Colonic mucosa (tissue), 4 donors: ENCODE measurements at regions not wholly inside any gene's neighbourhood (a gene's known extent, or its start where the extent isn't known, plus 50 kb on each side); places are given as distances from the start of the nearest gene placed in this dataset.

Experiments
- DNase-seq: peaks from one replicate; pipeline ENCODE4 v3.0.0-alpha.2; 2020
- H3K27ac ChIP-seq: fragments of 200-600 bp; one replicate; pipeline ENCODE4 v1.8.0; 2021
- H3K27me3 ChIP-seq: fragments of 200-600 bp; one replicate; pipeline ENCODE4 v1.8.0; 2021
- H3K36me3 ChIP-seq: fragments of 200-600 bp; one replicate; pipeline ENCODE4 v1.8.0; 2021
- H3K4me1 ChIP-seq: fragments of 200-600 bp; one replicate; pipeline ENCODE4 v1.8.0; 2021; ENCODE audit warnings: mild to moderate bottlenecking
- H3K4me3 ChIP-seq: fragments of 200-600 bp; one replicate; pipeline ENCODE4 v1.8.0; 2021
- H3K9ac ChIP-seq, 2 donors: one replicate each; pipeline ENCODE4 v1.7.0; 2013; ENCODE audit warnings: control low read depth in 2 of 2, low read depth in 2 of 2, low read length in 2 of 2
- H3K9me3 ChIP-seq: fragments of 200-600 bp; one replicate; pipeline ENCODE4 v1.8.0; 2021
- intact Hi-C: fragments of 100-400 bp; cut with DNase I; formaldehyde crosslinking; loops from one replicate; pipeline ENCODE4 v1.14.1; 2022
- TF ChIP-seq, protein P1 (sequence below): fragments of 200-600 bp; IDR thresholded peaks from one replicate; pipeline ENCODE4 v1.8.0; 2022; ENCODE audit warnings: antibody characterized with exemption, mild to moderate bottlenecking
- donor health status: healthy.
- donor health status: DM: no; HTN: no; CAD: no.
- donor health status: DM: no; HTN: no; CAD: no.

DNA sequence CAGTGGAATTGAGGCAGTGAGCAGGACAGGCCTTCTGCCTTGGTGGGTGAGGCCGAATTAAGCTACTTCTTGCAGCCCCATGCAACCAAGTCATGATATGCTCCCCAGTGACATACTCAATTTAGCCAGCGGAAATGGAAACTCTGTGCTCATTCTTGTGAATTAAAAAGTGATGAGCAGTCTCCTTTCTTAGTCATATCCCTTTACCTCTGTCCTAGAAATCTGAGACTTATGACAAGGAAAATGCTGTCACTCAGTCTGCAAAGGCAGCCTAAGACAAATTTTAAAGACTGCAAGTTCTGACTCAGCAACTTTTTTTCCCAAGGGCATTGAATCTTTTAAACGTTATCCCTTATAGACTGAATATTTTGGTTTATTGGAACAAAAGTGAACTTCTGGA is 218.2 kb downstream of the SH3BP4 start:
- TF ChIP-seq, protein P1, sequence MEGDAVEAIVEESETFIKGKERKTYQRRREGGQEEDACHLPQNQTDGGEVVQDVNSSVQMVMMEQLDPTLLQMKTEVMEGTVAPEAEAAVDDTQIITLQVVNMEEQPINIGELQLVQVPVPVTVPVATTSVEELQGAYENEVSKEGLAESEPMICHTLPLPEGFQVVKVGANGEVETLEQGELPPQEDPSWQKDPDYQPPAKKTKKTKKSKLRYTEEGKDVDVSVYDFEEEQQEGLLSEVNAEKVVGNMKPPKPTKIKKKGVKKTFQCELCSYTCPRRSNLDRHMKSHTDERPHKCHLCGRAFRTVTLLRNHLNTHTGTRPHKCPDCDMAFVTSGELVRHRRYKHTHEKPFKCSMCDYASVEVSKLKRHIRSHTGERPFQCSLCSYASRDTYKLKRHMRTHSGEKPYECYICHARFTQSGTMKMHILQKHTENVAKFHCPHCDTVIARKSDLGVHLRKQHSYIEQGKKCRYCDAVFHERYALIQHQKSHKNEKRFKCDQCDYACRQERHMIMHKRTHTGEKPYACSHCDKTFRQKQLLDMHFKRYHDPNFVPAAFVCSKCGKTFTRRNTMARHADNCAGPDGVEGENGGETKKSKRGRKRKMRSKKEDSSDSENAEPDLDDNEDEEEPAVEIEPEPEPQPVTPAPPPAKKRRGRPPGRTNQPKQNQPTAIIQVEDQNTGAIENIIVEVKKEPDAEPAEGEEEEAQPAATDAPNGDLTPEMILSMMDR, result no peak
- H3K4me3 ChIP-seq, result no peak overlapping the region
- no peak overlapping the region for H3K9ac ChIP-seq
- no peak for DNase-seq
- no peaks in the 10 kb centered on the region for H3K9me3 ChIP-seq
- no peaks in the 10 kb centered on the region for H3K36me3 ChIP-seq
- intact Hi-C loops, result no loop called here
- H3K27me3 ChIP-seq, result no peaks in the 10 kb centered on the region
- H3K4me1 ChIP-seq, result peaks cover 4% of the 10 kb centered on the region
- H3K27ac ChIP-seq, result no peak overlapping the region

DNA sequence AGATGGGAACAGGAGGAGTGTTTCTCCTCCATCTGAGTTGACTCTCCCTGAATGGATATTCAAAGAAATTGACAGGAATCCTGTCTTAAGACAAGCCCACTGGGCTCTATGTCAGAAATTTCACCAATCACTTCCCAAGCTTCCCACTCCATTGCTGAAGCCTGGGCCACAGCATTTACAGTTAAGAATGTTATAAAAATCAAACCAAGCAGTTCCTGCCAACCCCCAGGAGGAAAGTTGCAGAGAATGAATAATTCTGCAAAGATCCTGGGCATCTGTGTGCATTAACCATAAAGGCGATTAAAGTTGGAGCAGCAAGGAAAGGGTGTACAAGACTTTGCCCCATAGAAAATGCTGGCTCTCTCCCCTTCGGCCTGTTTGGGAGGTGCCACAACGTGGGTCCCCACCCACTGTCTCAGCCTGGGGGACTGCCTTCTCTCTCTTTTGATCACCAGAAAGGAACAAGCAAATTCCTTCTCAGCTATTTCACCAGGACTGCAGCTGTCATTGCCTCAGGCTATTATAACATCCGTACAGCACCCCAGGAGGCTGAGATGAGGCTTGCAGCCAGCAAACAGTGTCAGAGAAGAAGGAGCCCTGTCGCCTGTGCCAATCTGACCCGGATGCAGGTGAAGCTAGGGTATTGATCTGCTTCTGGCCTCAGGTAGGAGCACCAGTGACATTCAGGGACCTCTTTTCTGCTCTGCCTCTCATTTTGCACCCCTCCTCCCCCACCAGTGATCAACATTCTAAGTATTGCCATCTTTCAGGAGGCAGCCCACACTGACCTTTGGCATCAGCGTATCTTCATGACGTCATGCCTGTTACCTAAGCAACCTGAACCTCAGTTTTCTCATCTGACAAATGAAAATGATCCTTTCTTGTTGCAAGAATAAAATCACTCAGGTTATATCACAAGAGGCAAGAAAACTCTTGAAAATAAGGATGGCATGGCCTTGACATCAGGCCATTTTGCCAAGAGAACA is 219.0 kb downstream of the SH3BP4 start:
- Histone ChIP-seq H3K9me3 (no peaks in the 10 kb centered on the region), H3K27ac (no peak overlapping the region), H3K4me3 (no peak overlapping the region), H3K27me3 (no peaks in the 10 kb centered on the region), H3K4me1 (peaks cover 4% of the 10 kb centered on the region), H3K9ac (no peak overlapping the region), H3K36me3 (no peaks in the 10 kb centered on the region)
- TF ChIP-seq, protein P1, result no peak
- intact Hi-C loops, result no loop called here
- DNase-seq, result no peak

DNA sequence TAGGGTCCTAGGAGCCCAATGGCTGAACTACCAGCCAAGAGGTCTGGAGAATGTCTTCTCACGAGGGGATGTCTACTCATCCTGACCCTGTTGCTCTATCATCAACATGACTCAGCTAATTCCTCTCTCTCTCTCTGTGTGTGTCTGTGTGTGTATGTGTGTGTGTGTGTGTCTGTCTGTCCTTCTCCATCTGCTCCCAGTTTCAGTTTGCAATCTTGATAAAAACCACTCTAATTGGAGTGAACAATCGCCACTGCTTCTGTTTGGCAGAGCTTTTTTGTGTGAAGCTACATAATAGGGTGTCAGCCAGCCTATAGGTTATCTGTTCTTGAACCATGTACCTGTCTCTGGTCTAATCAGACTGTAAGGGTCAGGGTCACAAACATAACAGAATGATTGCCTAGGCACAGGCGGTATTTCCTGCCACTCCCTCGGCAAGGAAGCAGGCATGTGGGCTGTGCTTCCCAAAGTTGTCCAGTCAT is 219.8 kb downstream of the SH3BP4 start:
- DNase-seq, result no peak
- H3K9ac ChIP-seq, result no peak overlapping the region
- no peak overlapping the region for H3K4me3 ChIP-seq
- no peaks in the 10 kb centered on the region for H3K9me3 ChIP-seq
- TF ChIP-seq, protein P1, result no peak
- H3K36me3 ChIP-seq, result no peaks in the 10 kb centered on the region
- intact Hi-C loops, result no loop called here
- H3K27ac ChIP-seq, result no peak overlapping the region
- H3K27me3 ChIP-seq, result no peaks in the 10 kb centered on the region
- peaks cover 4% of the 10 kb centered on the region for H3K4me1 ChIP-seq

DNA sequence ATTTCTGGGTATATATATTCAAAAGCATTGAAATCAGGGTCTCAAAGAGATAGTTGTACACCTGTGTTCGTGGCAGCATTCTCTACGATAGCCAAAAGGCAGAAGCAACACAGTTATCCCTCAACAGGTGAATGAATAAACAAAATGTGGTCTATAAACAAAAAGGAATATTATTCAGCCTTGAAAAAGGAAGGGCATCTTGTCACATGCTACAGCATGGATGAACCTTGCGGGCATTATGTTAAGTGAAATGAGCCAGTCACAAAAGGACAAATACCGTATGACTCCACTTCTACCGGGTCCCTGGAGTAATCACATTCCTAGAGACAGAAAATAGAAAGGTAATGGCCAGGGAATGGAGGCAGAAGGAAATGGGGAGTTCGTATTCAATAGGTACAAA is 228.8 kb downstream of the SH3BP4 start:
- Histone ChIP-seq H3K36me3 (no peaks in the 10 kb centered on the region), H3K27me3 (no peaks in the 10 kb centered on the region), H3K4me1 (no peaks in the 10 kb centered on the region), H3K9ac (no peak overlapping the region), H3K4me3 (no peak overlapping the region), H3K9me3 (no peaks in the 10 kb centered on the region), H3K27ac (no peak overlapping the region)
- no peak for DNase-seq
- intact Hi-C loops, result no loop called here
- TF ChIP-seq, protein P1, result no peak

DNA sequence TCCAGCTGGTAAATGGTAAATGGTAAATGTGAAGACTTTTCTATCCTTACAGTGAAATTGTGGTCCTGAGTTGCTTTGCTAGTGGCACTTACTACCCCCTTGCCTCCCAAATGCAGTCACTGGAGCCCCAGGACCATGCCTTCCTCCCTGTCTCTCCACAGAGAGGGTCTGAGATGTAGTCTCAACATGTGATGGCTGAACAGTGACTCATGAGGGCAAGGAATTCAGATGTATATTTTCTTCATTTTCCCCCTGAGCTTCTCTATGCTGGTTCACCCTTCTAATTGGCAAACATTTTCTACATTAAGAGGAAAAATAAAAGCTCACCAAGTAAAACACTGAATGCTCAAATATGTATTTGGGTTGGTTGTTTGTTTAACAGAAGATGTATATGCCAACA is 232.0 kb downstream of the SH3BP4 start:
- Histone ChIP-seq H3K9ac (no peak overlapping the region), H3K27ac (no peak overlapping the region), H3K36me3 (no peaks in the 10 kb centered on the region), H3K27me3 (no peaks in the 10 kb centered on the region), H3K4me3 (no peak overlapping the region), H3K9me3 (no peaks in the 10 kb centered on the region), H3K4me1 (no peaks in the 10 kb centered on the region)
- no peak for DNase-seq
- TF ChIP-seq, protein P1, result no peak
- intact Hi-C loops, result no loop called here
